ENCODE measurements at regions not wholly inside any gene's neighbourhood (a gene's known extent, or its start where the extent isn't known, plus 50 kb on each side); places are given as distances from the start of the nearest gene placed in this dataset.

DNA sequence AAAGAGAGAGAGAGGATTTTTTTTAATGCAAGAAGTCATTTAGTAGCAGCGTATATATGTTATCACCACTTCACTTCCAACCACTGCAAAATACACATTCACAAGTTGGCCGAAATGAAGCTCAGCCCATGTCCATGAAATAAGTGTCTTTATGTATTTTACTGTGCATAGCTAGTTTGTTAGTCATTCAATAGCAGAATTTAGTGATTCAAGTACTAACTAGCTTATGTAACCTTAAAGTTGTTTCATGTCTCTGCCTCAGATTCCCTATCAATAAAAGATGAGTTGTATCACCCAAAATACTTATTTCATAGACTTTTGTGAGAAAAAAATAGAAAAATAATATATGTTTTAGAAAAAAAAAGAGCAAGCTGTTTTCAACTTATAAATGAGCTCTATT is 153.7 kb upstream of the PRDM1 start:
- ChIA-PET CTCF (interaction anchor here (0.7 to 1.1 kb wide), 3 partner anchors 11 to 16 kb away, joined by 3 read pairs; no protein-coding TSS in a partner anchor), POLR2A (no interaction called here)
- Histone ChIP-seq H3K79me2 (ENCODE audit: insufficient read depth) (no peaks in the 10 kb centered on the region), H3K27me3 (ENCODE audit: insufficient read depth) (no peaks in the 10 kb centered on the region), H3K4me1 (ENCODE audit: control insufficient read depth in 1 of 2, insufficient read depth in 2 of 2, low read depth in 1 of 2, low read length in 1 of 2) (no peaks in the 10 kb centered on the region), H2AFZ (ENCODE audit: low read depth) (no peak overlapping the region), H3K9me2 (no peaks in the 10 kb centered on the region), H3K4me2 (no peak overlapping the region), H3K9ac (no peak overlapping the region), H3K4me3 (ENCODE audit: low read depth in 2 of 2, low read length in 1 of 2) (no peak overlapping the region), H3K27ac (ENCODE audit: low read depth in 2 of 2, low read length in 1 of 2) (no peak overlapping the region), H4K20me1 (ENCODE audit: insufficient read depth) (no peaks in the 10 kb centered on the region), H3K9me3 (no peaks in the 10 kb centered on the region), H3K36me3 (replicated peaks in 1 of 2; ENCODE audit: control insufficient read depth in 1 of 2, insufficient read depth in 2 of 2, low read length in 1 of 2) (no peaks in the 10 kb centered on the region), H3F3A (replicated peaks; ENCODE audit: insufficient read depth) (no peaks in the 10 kb centered on the region)
- TF ChIP-seq, protein P1, sequence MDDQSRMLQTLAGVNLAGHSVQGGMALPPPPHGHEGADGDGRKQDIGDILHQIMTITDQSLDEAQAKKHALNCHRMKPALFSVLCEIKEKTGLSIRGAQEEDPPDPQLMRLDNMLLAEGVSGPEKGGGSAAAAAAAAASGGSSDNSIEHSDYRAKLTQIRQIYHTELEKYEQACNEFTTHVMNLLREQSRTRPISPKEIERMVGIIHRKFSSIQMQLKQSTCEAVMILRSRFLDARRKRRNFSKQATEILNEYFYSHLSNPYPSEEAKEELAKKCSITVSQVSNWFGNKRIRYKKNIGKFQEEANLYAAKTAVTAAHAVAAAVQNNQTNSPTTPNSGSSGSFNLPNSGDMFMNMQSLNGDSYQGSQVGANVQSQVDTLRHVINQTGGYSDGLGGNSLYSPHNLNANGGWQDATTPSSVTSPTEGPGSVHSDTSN (IDR thresholded peaks at IDR 0.05) = no peak
- TF ChIP-seq GATA2 (CRISPR knock-in tag; IDR thresholded peaks at IDR 0.05) (no peak), GABPA (IDR thresholded peaks at IDR 0.05; ENCODE audit: low read depth) (no peak), RCOR1 (IDR thresholded peaks at IDR 0.05; ENCODE audit: low read length) (no peak), MXI1 (IDR thresholded peaks at IDR 0.05; ENCODE audit: low read depth, low read length) (no peak), NRF1 (IDR thresholded peaks at IDR 0.05; ENCODE audit: low read depth, low read length) (no peak), NFIC (IDR thresholded peaks at IDR 0.05; ENCODE audit: borderline replicate concordance) (no peak), FOXM1 (IDR thresholded peaks at IDR 0.05; ENCODE audit: low read depth) (no peak), RFX5 (IDR thresholded peaks at IDR 0.05; ENCODE audit: low read length) (no peak)
- TF ChIP-seq, protein P2, sequence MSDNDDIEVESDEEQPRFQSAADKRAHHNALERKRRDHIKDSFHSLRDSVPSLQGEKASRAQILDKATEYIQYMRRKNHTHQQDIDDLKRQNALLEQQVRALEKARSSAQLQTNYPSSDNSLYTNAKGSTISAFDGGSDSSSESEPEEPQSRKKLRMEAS (IDR thresholded peaks at IDR 0.05; ENCODE audit: low read depth) = no peak
- TF ChIP-seq, protein P3, sequence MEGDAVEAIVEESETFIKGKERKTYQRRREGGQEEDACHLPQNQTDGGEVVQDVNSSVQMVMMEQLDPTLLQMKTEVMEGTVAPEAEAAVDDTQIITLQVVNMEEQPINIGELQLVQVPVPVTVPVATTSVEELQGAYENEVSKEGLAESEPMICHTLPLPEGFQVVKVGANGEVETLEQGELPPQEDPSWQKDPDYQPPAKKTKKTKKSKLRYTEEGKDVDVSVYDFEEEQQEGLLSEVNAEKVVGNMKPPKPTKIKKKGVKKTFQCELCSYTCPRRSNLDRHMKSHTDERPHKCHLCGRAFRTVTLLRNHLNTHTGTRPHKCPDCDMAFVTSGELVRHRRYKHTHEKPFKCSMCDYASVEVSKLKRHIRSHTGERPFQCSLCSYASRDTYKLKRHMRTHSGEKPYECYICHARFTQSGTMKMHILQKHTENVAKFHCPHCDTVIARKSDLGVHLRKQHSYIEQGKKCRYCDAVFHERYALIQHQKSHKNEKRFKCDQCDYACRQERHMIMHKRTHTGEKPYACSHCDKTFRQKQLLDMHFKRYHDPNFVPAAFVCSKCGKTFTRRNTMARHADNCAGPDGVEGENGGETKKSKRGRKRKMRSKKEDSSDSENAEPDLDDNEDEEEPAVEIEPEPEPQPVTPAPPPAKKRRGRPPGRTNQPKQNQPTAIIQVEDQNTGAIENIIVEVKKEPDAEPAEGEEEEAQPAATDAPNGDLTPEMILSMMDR (IDR thresholded peaks at IDR 0.05) = no peak
- 50% methylated on average over 2 of the region's 2 CpGs for WGBS (ENCODE audit: low lambda C conversion rate)
- no peak for DNase-seq

DNA sequence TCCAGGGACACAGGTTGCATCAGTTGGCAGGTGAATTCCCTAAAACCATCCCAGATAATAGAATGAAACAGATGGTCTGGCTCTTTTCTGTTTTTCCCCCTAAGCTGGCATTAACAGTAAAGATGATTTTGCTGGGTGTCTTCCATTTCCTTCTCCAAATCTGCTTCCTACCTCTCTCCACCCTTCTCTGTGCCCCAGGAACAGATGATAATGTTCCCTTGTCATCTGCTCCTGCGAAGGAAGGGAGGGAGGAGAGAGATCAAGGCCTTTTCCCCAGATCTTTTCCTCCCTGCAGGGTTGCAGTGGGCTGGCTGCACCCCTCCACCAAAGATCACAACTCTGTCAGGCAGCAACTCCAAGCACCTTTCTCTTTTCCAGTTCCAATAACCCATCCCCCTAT is 156.5 kb upstream of the PRDM1 start:
- TF ChIP-seq, protein P4, sequence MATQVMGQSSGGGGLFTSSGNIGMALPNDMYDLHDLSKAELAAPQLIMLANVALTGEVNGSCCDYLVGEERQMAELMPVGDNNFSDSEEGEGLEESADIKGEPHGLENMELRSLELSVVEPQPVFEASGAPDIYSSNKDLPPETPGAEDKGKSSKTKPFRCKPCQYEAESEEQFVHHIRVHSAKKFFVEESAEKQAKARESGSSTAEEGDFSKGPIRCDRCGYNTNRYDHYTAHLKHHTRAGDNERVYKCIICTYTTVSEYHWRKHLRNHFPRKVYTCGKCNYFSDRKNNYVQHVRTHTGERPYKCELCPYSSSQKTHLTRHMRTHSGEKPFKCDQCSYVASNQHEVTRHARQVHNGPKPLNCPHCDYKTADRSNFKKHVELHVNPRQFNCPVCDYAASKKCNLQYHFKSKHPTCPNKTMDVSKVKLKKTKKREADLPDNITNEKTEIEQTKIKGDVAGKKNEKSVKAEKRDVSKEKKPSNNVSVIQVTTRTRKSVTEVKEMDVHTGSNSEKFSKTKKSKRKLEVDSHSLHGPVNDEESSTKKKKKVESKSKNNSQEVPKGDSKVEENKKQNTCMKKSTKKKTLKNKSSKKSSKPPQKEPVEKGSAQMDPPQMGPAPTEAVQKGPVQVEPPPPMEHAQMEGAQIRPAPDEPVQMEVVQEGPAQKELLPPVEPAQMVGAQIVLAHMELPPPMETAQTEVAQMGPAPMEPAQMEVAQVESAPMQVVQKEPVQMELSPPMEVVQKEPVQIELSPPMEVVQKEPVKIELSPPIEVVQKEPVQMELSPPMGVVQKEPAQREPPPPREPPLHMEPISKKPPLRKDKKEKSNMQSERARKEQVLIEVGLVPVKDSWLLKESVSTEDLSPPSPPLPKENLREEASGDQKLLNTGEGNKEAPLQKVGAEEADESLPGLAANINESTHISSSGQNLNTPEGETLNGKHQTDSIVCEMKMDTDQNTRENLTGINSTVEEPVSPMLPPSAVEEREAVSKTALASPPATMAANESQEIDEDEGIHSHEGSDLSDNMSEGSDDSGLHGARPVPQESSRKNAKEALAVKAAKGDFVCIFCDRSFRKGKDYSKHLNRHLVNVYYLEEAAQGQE (IDR thresholded peaks at IDR 0.05; ENCODE audit: low read depth, low read length) = no peak
- TF ChIP-seq RCOR1 (IDR thresholded peaks at IDR 0.05; ENCODE audit: low read length) = no peak
- ChIA-PET CTCF (no interaction called here), POLR2A (no interaction called here)
- Histone ChIP-seq H3K27me3 (ENCODE audit: insufficient read depth) (no peaks in the 10 kb centered on the region), H3K4me2 (no peak overlapping the region), H3K9ac (no peak overlapping the region), H3K36me3 (replicated peaks in 1 of 2; ENCODE audit: control insufficient read depth in 1 of 2, insufficient read depth in 2 of 2, low read length in 1 of 2) (no peaks in the 10 kb centered on the region), H4K20me1 (ENCODE audit: insufficient read depth) (no peaks in the 10 kb centered on the region), H2AFZ (ENCODE audit: low read depth) (no peak overlapping the region), H3K27ac (ENCODE audit: low read depth in 2 of 2, low read length in 1 of 2) (no peak overlapping the region), H3K4me1 (ENCODE audit: control insufficient read depth in 1 of 2, insufficient read depth in 2 of 2, low read depth in 1 of 2, low read length in 1 of 2) (no peaks in the 10 kb centered on the region), H3K9me2 (no peaks in the 10 kb centered on the region), H3F3A (replicated peaks; ENCODE audit: insufficient read depth) (no peaks in the 10 kb centered on the region), H3K79me2 (ENCODE audit: insufficient read depth) (no peaks in the 10 kb centered on the region), H3K9me3 (no peaks in the 10 kb centered on the region), H3K4me3 (ENCODE audit: low read depth in 2 of 2, low read length in 1 of 2) (no peak overlapping the region)
- WGBS (ENCODE audit: low lambda C conversion rate) = 12% methylated on average over 1 of the region's 1 CpG
- no peak for DNase-seq
